CD14-positive monocyte (primary cell): ENCODE measurements at regions not wholly inside any gene's neighbourhood (a gene's known extent, or its start where the extent isn't known, plus 50 kb on each side); places are given as distances from the start of the nearest gene placed in this dataset.

Experiments used
- DNase-seq, 3 donors: peaks; one replicate each; pipeline ENCODE4 v3.0.0-alpha.2; 2011 to 2022
- H2AFZ ChIP-seq: 2 replicates; pipeline ENCODE4 v1.6.0; 2012; ENCODE audit warnings: mild to moderate bottlenecking, low read depth, low read length, inconsistent platforms; ENCODE audit not compliant: insufficient read depth, poor library complexity, severe bottlenecking
- H3K27ac ChIP-seq, 2 donors: 1 replicate in 1 of 2; 2 replicates in 1 of 2; pipeline ENCODE4 v1.5.1; 2012 to 2013; ENCODE audit warnings: low read length in 2 of 2, control low read depth in 1 of 2, inconsistent platforms in 1 of 2, low read depth in 1 of 2, mild to moderate bottlenecking in 1 of 2
- H3K27me3 ChIP-seq, 2 donors: one replicate each; pipeline versions ENCODE4 v1.6.0 to v1.6.1; 2011 to 2013; ENCODE audit warnings: low read length in 2 of 2; ENCODE audit not compliant: control insufficient read depth in 2 of 2, insufficient read depth in 2 of 2
- H3K36me3 ChIP-seq, 2 donors: replicated peaks in 1 of 2; 1 replicate in 1 of 2; 2 replicates in 1 of 2; pipeline versions ENCODE4 v1.5.1 to v1.6.1; 2012 to 2013; ENCODE audit warnings: low read length in 2 of 2, control low read depth in 1 of 2, inconsistent platforms in 1 of 2, mild to moderate bottlenecking in 1 of 2; ENCODE audit not compliant: insufficient read depth in 2 of 2, control insufficient read depth in 1 of 2
- H3K4me1 ChIP-seq, 2 donors: 1 replicate in 1 of 2; 2 replicates in 1 of 2; pipeline versions ENCODE4 v1.5.1 to v1.6.1; 2012 to 2013; ENCODE audit warnings: low read length in 2 of 2, control low read depth in 1 of 2, inconsistent platforms in 1 of 2, mild to moderate bottlenecking in 1 of 2, moderate library complexity in 1 of 2; ENCODE audit not compliant: insufficient read depth in 2 of 2, control insufficient read depth in 1 of 2
- H3K4me2 ChIP-seq: replicated peaks from 2 replicates; pipeline ENCODE3; 2012; ENCODE audit warnings: low read length, moderate library complexity, mild to moderate bottlenecking; ENCODE audit not compliant: poor library complexity, severe bottlenecking; ENCODE audit errors: extremely low read depth
- H3K4me3 ChIP-seq, 3 experiments: fragments of 200-600 bp in 1 of 3; sonication (generic) in 1 of 3; replicated peaks in 1 of 3; 1 replicate in 2 of 3; 2 replicates in 1 of 3; pipeline ENCODE4 v1.5.1; 2011 to 2013; ENCODE audit warnings: low read length in 3 of 3, mild to moderate bottlenecking in 3 of 3, control low read depth in 2 of 3, low read depth in 2 of 3, inconsistent platforms in 1 of 3, moderate library complexity in 1 of 3
- H3K79me2 ChIP-seq: 2 replicates; pipeline ENCODE4 v1.6.0; 2012; ENCODE audit warnings: mild to moderate bottlenecking, control low read depth, inconsistent platforms, low read length, moderate library complexity; ENCODE audit not compliant: insufficient read depth
- H3K9ac ChIP-seq: 2 replicates; pipeline ENCODE4 v1.6.0; 2017; ENCODE audit warnings: low read length, mild to moderate bottlenecking; ENCODE audit not compliant: insufficient read depth, poor library complexity, severe bottlenecking
- H3K9me3 ChIP-seq, 2 donors: replicated peaks in 1 of 2; 1 replicate in 1 of 2; 2 replicates in 1 of 2; pipeline versions ENCODE4 v1.5.1 to v1.6.1; 2012 to 2013; ENCODE audit warnings: low read length in 2 of 2, control low read depth in 1 of 2; ENCODE audit not compliant: control insufficient read depth in 1 of 2, insufficient read depth in 1 of 2
- H4K20me1 ChIP-seq: 2 replicates; pipeline ENCODE4 v1.6.0; 2012; ENCODE audit warnings: mild to moderate bottlenecking, low read length, control low read depth, moderate library complexity; ENCODE audit not compliant: insufficient read depth
- H3K27ac Mint-ChIP-seq, 7 donors: one replicate each; pipeline ENCODE4 v1.8.0; 2020; ENCODE audit warnings: mild to moderate bottlenecking in 7 of 7, mixed read lengths in 7 of 7, moderate library complexity in 6 of 7, inconsistent platforms in 2 of 7
- H3K27me3 Mint-ChIP-seq, 3 donors: one replicate each; pipeline ENCODE4 v1.8.0; 2021 to 2022; ENCODE audit warnings: low read depth in 3 of 3, mild to moderate bottlenecking in 3 of 3, mixed read lengths in 3 of 3, moderate library complexity in 3 of 3, inconsistent platforms in 1 of 3
- H3K36me3 Mint-ChIP-seq, 2 donors: one replicate each; pipeline ENCODE4 v1.8.0; 2020; ENCODE audit warnings: mixed read lengths in 2 of 2, inconsistent platforms in 1 of 2, mild to moderate bottlenecking in 1 of 2
- H3K4me1 Mint-ChIP-seq: one replicate; pipeline ENCODE4 v1.8.0; 2020; ENCODE audit warnings: mild to moderate bottlenecking, mixed read lengths
- H3K4me3 Mint-ChIP-seq, 2 donors: one replicate each; pipeline ENCODE4 v1.8.0; 2020; ENCODE audit warnings: mild to moderate bottlenecking in 2 of 2, mixed read lengths in 2 of 2, moderate library complexity in 1 of 2
- H3K9me3 Mint-ChIP-seq, 7 donors: one replicate each; pipeline ENCODE4 v1.8.0; 2020 to 2022; ENCODE audit warnings: mixed read lengths in 7 of 7, mild to moderate bottlenecking in 6 of 7, moderate library complexity in 6 of 7, inconsistent platforms in 2 of 7
- WGBS: methylation state at CpG from one replicate; pipeline ENCODE4 v1.1.5; 2013; ENCODE audit warnings: missing lambda C conversion rate; ENCODE audit not compliant: insufficient coverage; 5-methylcytosine and 5-hydroxymethylcytosine counted together
- intact Hi-C, 2 donors: fragments of 100-400 bp; cut with micrococcal nuclease; formaldehyde crosslinking; loops; one replicate each; pipeline versions ENCODE4 v1.15.0 to v1.15.1; 2023
- TF ChIP-seq, protein P1 (sequence below): fragments of 200-600 bp; IDR thresholded peaks from one replicate; pipeline ENCODE4 v1.8.0; 2022; ENCODE audit warnings: antibody characterized with exemption, mild to moderate bottlenecking

DNA sequence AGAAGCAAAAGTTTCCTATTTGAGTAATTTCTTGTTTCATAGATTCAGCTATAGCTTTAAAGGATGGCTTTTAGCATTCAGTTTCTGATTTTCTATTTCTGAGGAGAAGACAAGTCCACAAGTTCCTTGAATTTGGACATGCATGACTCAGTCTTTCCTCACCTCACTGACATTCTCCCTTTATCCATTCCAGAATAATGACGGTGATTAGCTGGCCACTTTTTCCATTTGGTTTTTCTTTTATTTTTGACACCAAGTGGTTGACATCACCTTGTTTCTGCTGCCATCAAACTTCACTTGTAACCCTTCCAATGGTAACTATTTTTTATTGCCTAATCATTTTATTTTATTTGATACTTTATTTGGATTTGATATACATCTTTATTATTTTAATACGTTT, 404.4 kb upstream of the KCNMB2 start:
- no peaks in the 10 kb centered on the region for H3K4me1 Mint-ChIP-seq

GRCh38 chr3:178137206-178137605, 399.0 kb upstream of the KCNMB2 start:
- H3K27me3 ChIP-seq: no peaks in the 10 kb centered on the region
- H4K20me1 ChIP-seq: no peaks in the 10 kb centered on the region
- no peak overlapping the region for H3K4me2 ChIP-seq
- H3K36me3 ChIP-seq: no peaks in the 10 kb centered on the region
- H3K27ac Mint-ChIP-seq: no peak overlapping the region
- no peak overlapping the region for H3K4me3 ChIP-seq
- no peaks in the 10 kb centered on the region for H3K4me1 Mint-ChIP-seq
- H3K4me1 ChIP-seq: no peaks in the 10 kb centered on the region
- H3K9ac ChIP-seq: no peak overlapping the region
- no peaks in the 10 kb centered on the region for H3K79me2 ChIP-seq
- intact Hi-C loops: no loop called here
- no peaks in the 10 kb centered on the region for H3K36me3 Mint-ChIP-seq
- no peak overlapping the region for H3K27ac ChIP-seq
- TF ChIP-seq, protein P1, sequence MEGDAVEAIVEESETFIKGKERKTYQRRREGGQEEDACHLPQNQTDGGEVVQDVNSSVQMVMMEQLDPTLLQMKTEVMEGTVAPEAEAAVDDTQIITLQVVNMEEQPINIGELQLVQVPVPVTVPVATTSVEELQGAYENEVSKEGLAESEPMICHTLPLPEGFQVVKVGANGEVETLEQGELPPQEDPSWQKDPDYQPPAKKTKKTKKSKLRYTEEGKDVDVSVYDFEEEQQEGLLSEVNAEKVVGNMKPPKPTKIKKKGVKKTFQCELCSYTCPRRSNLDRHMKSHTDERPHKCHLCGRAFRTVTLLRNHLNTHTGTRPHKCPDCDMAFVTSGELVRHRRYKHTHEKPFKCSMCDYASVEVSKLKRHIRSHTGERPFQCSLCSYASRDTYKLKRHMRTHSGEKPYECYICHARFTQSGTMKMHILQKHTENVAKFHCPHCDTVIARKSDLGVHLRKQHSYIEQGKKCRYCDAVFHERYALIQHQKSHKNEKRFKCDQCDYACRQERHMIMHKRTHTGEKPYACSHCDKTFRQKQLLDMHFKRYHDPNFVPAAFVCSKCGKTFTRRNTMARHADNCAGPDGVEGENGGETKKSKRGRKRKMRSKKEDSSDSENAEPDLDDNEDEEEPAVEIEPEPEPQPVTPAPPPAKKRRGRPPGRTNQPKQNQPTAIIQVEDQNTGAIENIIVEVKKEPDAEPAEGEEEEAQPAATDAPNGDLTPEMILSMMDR: no peak
- DNase-seq: no peak
- no peaks in the 10 kb centered on the region for H3K9me3 ChIP-seq
- no peak overlapping the region for H2AFZ ChIP-seq
- no peak overlapping the region for H3K4me3 Mint-ChIP-seq
- H3K9me3 Mint-ChIP-seq: peaks cover 2 to 7% (median 4%) of the 10 kb centered on the region in 7 donors
- no peaks in the 10 kb centered on the region for H3K27me3 Mint-ChIP-seq
- 90% methylated on average over 3 of the region's 4 CpGs for WGBS

More for the DNA sequence above, 404.4 kb upstream of the KCNMB2 start:
- no peaks in the 10 kb centered on the region for H3K36me3 Mint-ChIP-seq
- Histone ChIP-seq H3K9ac (no peak overlapping the region), H3K27me3 (no peaks in the 10 kb centered on the region), H2AFZ (no peak overlapping the region), H3K79me2 (no peaks in the 10 kb centered on the region), H3K4me3 (no peak overlapping the region), H3K36me3 (no peaks in the 10 kb centered on the region), H3K9me3 (no peaks in the 10 kb centered on the region), H3K4me2 (no peak overlapping the region), H4K20me1 (no peaks in the 10 kb centered on the region), H3K27ac (no peak overlapping the region), H3K4me1 (no peaks in the 10 kb centered on the region)
- peaks cover 0 to 2% (median 0%) of the 10 kb centered on the region in 3 donors for H3K27me3 Mint-ChIP-seq
- H3K9me3 Mint-ChIP-seq: peaks cover 0 to 8% (median 6%) of the 10 kb centered on the region in 7 donors
- TF ChIP-seq, protein P1: no peak
- no peak overlapping the region for H3K27ac Mint-ChIP-seq
- DNase-seq: no peak
- WGBS: no CpG with 5 or more reads among the region's 2 CpGs
- intact Hi-C loops: no loop called here
- H3K4me3 Mint-ChIP-seq: no peak overlapping the region
